SK-N-SH (cell line): ENCODE measurements at regions not wholly inside any gene's neighbourhood (a gene's known extent, or its start where the extent isn't known, plus 50 kb on each side); places are given as distances from the start of the nearest gene placed in this dataset.

Experiments used
- CTCF ChIA-PET: fragments of 300-600, 350-600 bp; formaldehyde crosslinking; extraction: SDS; loops from one replicate; lab custom pipeline; 2021; lab: Yijun Ruan, JAX
- POLR2A ChIA-PET: fragments of 350-600 bp; sonication (Branson Sonifier 250); formaldehyde crosslinking; extraction: SDS; loops from one replicate; lab custom pipeline; 2020; ENCODE audit warnings: antibody characterized with exemption, inconsistent platforms; lab: Yijun Ruan, JAX
- DNase-seq: peaks from one replicate; pipeline ENCODE4 v3.0.0; 2012
- H2AFZ ChIP-seq: fragments of 200-600 bp; sonication (generic); 2 replicates; pipeline ENCODE4 v1.8.1; 2016; ENCODE audit warnings: antibody characterized with exemption, mild to moderate bottlenecking, low read depth
- H3F3A ChIP-seq: fragments of 200-600 bp; sonication (generic); replicated peaks from 2 replicates; pipeline ENCODE3; 2016; ENCODE audit warnings: antibody characterized with exemption, mild to moderate bottlenecking; ENCODE audit not compliant: insufficient read depth
- H3K27ac ChIP-seq, 2 experiments: fragments of 200-500 bp in 1 of 2; fragments of 200-600 bp in 1 of 2; sonication (Bioruptor generic) in 1 of 2; sonication (generic), shearing (Covaris generic) in 1 of 2; 2 replicates each; pipeline versions ENCODE4 v1.5.1 to v1.6.1; 2014 to 2016; ENCODE audit warnings: low read depth in 2 of 2, inconsistent platforms in 1 of 2, low read length in 1 of 2, mild to moderate bottlenecking in 1 of 2, mixed read lengths in 1 of 2
- H3K27me3 ChIP-seq: fragments of 200-600 bp; sonication (generic), shearing (Covaris generic); 2 replicates; pipeline ENCODE4 v1.6.1; 2016; ENCODE audit warnings: mixed run types; ENCODE audit not compliant: insufficient read depth
- H3K36me3 ChIP-seq, 2 experiments: fragments of 200-500 bp in 1 of 2; fragments of 200-600 bp in 1 of 2; sonication (Bioruptor generic) in 1 of 2; sonication (generic) in 1 of 2; replicated peaks in 1 of 2; 2 replicates each; pipeline versions ENCODE3 to v1.5.1; 2014 to 2016; ENCODE audit warnings: low read length in 1 of 2, mild to moderate bottlenecking in 1 of 2; ENCODE audit not compliant: insufficient read depth in 2 of 2, control insufficient read depth in 1 of 2
- H3K4me1 ChIP-seq, 2 experiments: fragments of 200-500 bp in 1 of 2; fragments of 200-600 bp in 1 of 2; sonication (Bioruptor generic) in 1 of 2; sonication (generic), shearing (Covaris generic) in 1 of 2; 2 replicates each; pipeline versions ENCODE4 v1.5.1 to v1.6.1; 2014 to 2016; ENCODE audit warnings: low read depth in 1 of 2, low read length in 1 of 2, mixed run types in 1 of 2; ENCODE audit not compliant: insufficient read depth in 2 of 2, control insufficient read depth in 1 of 2
- H3K4me2 ChIP-seq: fragments of 200-600 bp; sonication (generic), shearing (Covaris generic); 2 replicates; pipeline ENCODE4 v1.6.1; 2017; ENCODE audit warnings: mixed run types
- H3K4me3 ChIP-seq, 2 experiments: fragments of 200-500 bp in 1 of 2; fragments of 200-600 bp in 1 of 2; sonication (Bioruptor generic) in 1 of 2; sonication (generic), shearing (Covaris generic) in 1 of 2; 2 replicates each; pipeline versions ENCODE4 v1.5.1 to v1.8.1; 2014 to 2016; ENCODE audit warnings: low read depth in 2 of 2, inconsistent platforms in 1 of 2, low read length in 1 of 2, mild to moderate bottlenecking in 1 of 2, mixed read lengths in 1 of 2, moderate library complexity in 1 of 2
- H3K79me2 ChIP-seq: fragments of 200-600 bp; sonication (generic); 2 replicates; pipeline ENCODE4 v1.8.1; 2017; ENCODE audit warnings: mild to moderate bottlenecking; ENCODE audit not compliant: insufficient read depth
- H3K9ac ChIP-seq: fragments of 200-600 bp; sonication (generic); 2 replicates; pipeline ENCODE4 v1.6.1; 2017; ENCODE audit warnings: mixed run types
- H3K9me2 ChIP-seq: fragments of 200-600 bp; sonication (generic); 2 replicates; pipeline ENCODE4 v1.6.1; 2017; ENCODE audit warnings: mixed run types
- H3K9me3 ChIP-seq: fragments of 200-600 bp; sonication (generic); 2 replicates; pipeline ENCODE4 v1.6.1; 2017; ENCODE audit warnings: mixed run types, mild to moderate bottlenecking, moderate library complexity
- H4K20me1 ChIP-seq: fragments of 200-600 bp; sonication (generic); 2 replicates; pipeline ENCODE4 v1.6.1; 2017; ENCODE audit warnings: mild to moderate bottlenecking, mixed run types; ENCODE audit not compliant: insufficient read depth
- GABPA ChIP-seq: IDR thresholded peaks from 2 replicates; pipeline ENCODE4 v1.4.0; 2012; ENCODE audit warnings: low read depth, mild to moderate bottlenecking
- MAX ChIP-seq: IDR thresholded peaks from 2 replicates; pipeline ENCODE4 v1.4.0; 2012; ENCODE audit warnings: low read depth
- MXI1 ChIP-seq: IDR thresholded peaks from 2 replicates; pipeline ENCODE4 v1.6.1; 2012; ENCODE audit warnings: mild to moderate bottlenecking, low read depth, low read length, improper control_type of control experiment
- NFIC ChIP-seq: IDR thresholded peaks from 2 replicates; pipeline ENCODE4 v1.4.0; 2012; ENCODE audit warnings: borderline replicate concordance
- NRF1 ChIP-seq: IDR thresholded peaks from 2 replicates; pipeline ENCODE4 v1.6.1; 2012; ENCODE audit warnings: low read depth, mild to moderate bottlenecking, low read length
- RAD21 ChIP-seq: IDR thresholded peaks from 2 replicates; pipeline ENCODE4 v1.6.1; 2012; ENCODE audit warnings: mild to moderate bottlenecking, low read length
- RXRA ChIP-seq: IDR thresholded peaks from 2 replicates; pipeline ENCODE4 v1.4.0; 2012; ENCODE audit warnings: low read depth, mild to moderate bottlenecking, borderline replicate concordance
- SIN3A ChIP-seq: IDR thresholded peaks from 2 replicates; pipeline ENCODE4 v1.6.1; 2012; ENCODE audit warnings: low read depth, mild to moderate bottlenecking, low read length, moderate library complexity, borderline replicate concordance
- TCF12 ChIP-seq: IDR thresholded peaks from 2 replicates; pipeline ENCODE4 v1.4.0; 2012
- USF1 ChIP-seq: IDR thresholded peaks from 2 replicates; pipeline ENCODE4 v1.4.0; 2012; ENCODE audit warnings: low read depth, borderline replicate concordance
- YY1 ChIP-seq: IDR thresholded peaks from 2 replicates; pipeline ENCODE4 v1.4.0; 2012; ENCODE audit warnings: low read depth, mild to moderate bottlenecking
- ZBTB33 ChIP-seq: IDR thresholded peaks from 2 replicates; pipeline ENCODE4 v1.4.0; 2012; ENCODE audit warnings: low read depth, borderline replicate concordance
- WGBS: methylation state at CpG from one replicate; pipeline ENCODE4 v1.1.6; 2017; ENCODE audit warnings: low lambda C conversion rate; 5-methylcytosine and 5-hydroxymethylcytosine counted together
- TF ChIP-seq, protein P1 (sequence below): fragments of 150-350 bp; IDR thresholded peaks from 2 replicates; pipeline ENCODE4 v1.6.1; 2016; ENCODE audit warnings: mild to moderate bottlenecking, low read depth, low read length
- TF ChIP-seq, protein P2 (sequence below): IDR thresholded peaks from 2 replicates; pipeline ENCODE4 v1.6.1; 2012; ENCODE audit warnings: mild to moderate bottlenecking, low read depth, low read length, moderate library complexity
- TF ChIP-seq, protein P3 (sequence below): fragments of 150-350 bp; IDR thresholded peaks from 2 replicates; pipeline ENCODE4 v1.6.1; 2017; ENCODE audit warnings: antibody characterized with exemption, low read length, low read depth, borderline replicate concordance
- TF ChIP-seq, protein P4 (sequence below): fragments of 200-600 bp; sonication (generic); IDR thresholded peaks from 2 replicates; pipeline ENCODE4 v1.6.1; 2017; ENCODE audit warnings: antibody characterized with exemption, mild to moderate bottlenecking, moderate library complexity

GRCh38 chr19:28028881-28029444, 1184.0 kb downstream of the UQCRFS1 start:
- CTCF ChIA-PET = interaction anchor here (0.9 kb wide), 1 partner anchor 11 kb away, joined by 3 read pairs; no protein-coding TSS in a partner anchor
- H4K20me1 ChIP-seq = no peaks in the 10 kb centered on the region
- no peaks in the 10 kb centered on the region for H3K79me2 ChIP-seq
- no peak overlapping the region for H3K4me3 ChIP-seq
- no peak overlapping the region for H2AFZ ChIP-seq
- H3F3A ChIP-seq = no peaks in the 10 kb centered on the region
- no peaks in the 10 kb centered on the region for H3K9me2 ChIP-seq
- no peak overlapping the region for H3K27ac ChIP-seq
- no peaks in the 10 kb centered on the region for H3K4me1 ChIP-seq
- no peak for TF ChIP-seq RAD21
- TF ChIP-seq YY1 = no peak
- TF ChIP-seq, protein P1, sequence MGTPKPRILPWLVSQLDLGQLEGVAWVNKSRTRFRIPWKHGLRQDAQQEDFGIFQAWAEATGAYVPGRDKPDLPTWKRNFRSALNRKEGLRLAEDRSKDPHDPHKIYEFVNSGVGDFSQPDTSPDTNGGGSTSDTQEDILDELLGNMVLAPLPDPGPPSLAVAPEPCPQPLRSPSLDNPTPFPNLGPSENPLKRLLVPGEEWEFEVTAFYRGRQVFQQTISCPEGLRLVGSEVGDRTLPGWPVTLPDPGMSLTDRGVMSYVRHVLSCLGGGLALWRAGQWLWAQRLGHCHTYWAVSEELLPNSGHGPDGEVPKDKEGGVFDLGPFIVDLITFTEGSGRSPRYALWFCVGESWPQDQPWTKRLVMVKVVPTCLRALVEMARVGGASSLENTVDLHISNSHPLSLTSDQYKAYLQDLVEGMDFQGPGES = no peak
- TF ChIP-seq MXI1 = no peak
- TF ChIP-seq MAX = no peak
- TF ChIP-seq, protein P2, sequence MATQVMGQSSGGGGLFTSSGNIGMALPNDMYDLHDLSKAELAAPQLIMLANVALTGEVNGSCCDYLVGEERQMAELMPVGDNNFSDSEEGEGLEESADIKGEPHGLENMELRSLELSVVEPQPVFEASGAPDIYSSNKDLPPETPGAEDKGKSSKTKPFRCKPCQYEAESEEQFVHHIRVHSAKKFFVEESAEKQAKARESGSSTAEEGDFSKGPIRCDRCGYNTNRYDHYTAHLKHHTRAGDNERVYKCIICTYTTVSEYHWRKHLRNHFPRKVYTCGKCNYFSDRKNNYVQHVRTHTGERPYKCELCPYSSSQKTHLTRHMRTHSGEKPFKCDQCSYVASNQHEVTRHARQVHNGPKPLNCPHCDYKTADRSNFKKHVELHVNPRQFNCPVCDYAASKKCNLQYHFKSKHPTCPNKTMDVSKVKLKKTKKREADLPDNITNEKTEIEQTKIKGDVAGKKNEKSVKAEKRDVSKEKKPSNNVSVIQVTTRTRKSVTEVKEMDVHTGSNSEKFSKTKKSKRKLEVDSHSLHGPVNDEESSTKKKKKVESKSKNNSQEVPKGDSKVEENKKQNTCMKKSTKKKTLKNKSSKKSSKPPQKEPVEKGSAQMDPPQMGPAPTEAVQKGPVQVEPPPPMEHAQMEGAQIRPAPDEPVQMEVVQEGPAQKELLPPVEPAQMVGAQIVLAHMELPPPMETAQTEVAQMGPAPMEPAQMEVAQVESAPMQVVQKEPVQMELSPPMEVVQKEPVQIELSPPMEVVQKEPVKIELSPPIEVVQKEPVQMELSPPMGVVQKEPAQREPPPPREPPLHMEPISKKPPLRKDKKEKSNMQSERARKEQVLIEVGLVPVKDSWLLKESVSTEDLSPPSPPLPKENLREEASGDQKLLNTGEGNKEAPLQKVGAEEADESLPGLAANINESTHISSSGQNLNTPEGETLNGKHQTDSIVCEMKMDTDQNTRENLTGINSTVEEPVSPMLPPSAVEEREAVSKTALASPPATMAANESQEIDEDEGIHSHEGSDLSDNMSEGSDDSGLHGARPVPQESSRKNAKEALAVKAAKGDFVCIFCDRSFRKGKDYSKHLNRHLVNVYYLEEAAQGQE = no peak
- TF ChIP-seq, protein P3, sequence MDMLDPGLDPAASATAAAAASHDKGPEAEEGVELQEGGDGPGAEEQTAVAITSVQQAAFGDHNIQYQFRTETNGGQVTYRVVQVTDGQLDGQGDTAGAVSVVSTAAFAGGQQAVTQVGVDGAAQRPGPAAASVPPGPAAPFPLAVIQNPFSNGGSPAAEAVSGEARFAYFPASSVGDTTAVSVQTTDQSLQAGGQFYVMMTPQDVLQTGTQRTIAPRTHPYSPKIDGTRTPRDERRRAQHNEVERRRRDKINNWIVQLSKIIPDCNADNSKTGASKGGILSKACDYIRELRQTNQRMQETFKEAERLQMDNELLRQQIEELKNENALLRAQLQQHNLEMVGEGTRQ = no peak
- POLR2A ChIA-PET = interaction anchor here (0.6 kb wide), 1 partner anchor 345 kb away, joined by 3 read pairs; no protein-coding TSS in a partner anchor
- no peaks in the 10 kb centered on the region for H3K9me3 ChIP-seq
- DNase-seq = no peak
- no peaks in the 10 kb centered on the region for H3K27me3 ChIP-seq
- H3K4me2 ChIP-seq = no peak overlapping the region
- 2% methylated on average over 3 of the region's 3 CpGs for whole genome bisulfite sequencing
- H3K36me3 ChIP-seq = no peaks in the 10 kb centered on the region
- no peak overlapping the region for H3K9ac ChIP-seq

- Histone ChIP-seq H3K36me3 (no peaks in the 10 kb centered on the region), H3K9me2 (no peaks in the 10 kb centered on the region), H4K20me1 (no peaks in the 10 kb centered on the region), H3K27me3 (no peaks in the 10 kb centered on the region), H3K4me3 (no peak overlapping the region), H3K9ac (no peak overlapping the region), H2AFZ (no peak overlapping the region), H3K4me1 (no peaks in the 10 kb centered on the region), H3K9me3 (no peaks in the 10 kb centered on the region), H3K4me2 (no peak overlapping the region), H3F3A (no peaks in the 10 kb centered on the region), H3K79me2 (no peaks in the 10 kb centered on the region), H3K27ac (no peak overlapping the region)
- ChIA-PET POLR2A (no interaction called here), CTCF (no interaction called here)
- 0% methylated on average over 2 of the region's 2 CpGs for WGBS
- DNase-seq = no peak
- no peak for TF ChIP-seq RXRA
- no peak for TF ChIP-seq SIN3A
- no peak for TF ChIP-seq ZBTB33
- TF ChIP-seq USF1 = no peak
- no peak for TF ChIP-seq GABPA
- TF ChIP-seq, protein P4, sequence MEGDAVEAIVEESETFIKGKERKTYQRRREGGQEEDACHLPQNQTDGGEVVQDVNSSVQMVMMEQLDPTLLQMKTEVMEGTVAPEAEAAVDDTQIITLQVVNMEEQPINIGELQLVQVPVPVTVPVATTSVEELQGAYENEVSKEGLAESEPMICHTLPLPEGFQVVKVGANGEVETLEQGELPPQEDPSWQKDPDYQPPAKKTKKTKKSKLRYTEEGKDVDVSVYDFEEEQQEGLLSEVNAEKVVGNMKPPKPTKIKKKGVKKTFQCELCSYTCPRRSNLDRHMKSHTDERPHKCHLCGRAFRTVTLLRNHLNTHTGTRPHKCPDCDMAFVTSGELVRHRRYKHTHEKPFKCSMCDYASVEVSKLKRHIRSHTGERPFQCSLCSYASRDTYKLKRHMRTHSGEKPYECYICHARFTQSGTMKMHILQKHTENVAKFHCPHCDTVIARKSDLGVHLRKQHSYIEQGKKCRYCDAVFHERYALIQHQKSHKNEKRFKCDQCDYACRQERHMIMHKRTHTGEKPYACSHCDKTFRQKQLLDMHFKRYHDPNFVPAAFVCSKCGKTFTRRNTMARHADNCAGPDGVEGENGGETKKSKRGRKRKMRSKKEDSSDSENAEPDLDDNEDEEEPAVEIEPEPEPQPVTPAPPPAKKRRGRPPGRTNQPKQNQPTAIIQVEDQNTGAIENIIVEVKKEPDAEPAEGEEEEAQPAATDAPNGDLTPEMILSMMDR = no peak
- TF ChIP-seq NRF1 = no peak
- TF ChIP-seq TCF12 = no peak
- no peak for TF ChIP-seq MAX
- no peak for TF ChIP-seq NFIC
These were observed 1185.8 kb downstream of the UQCRFS1 start for GRCh38 chr19:28027116-28027515.
